NT2/D1 (cell line): ENCODE measurements at regions not wholly inside any gene's neighbourhood (a gene's known extent, or its start where the extent isn't known, plus 50 kb on each side); places are given as distances from the start of the nearest gene placed in this dataset.

Experiments used
- YY1 ChIP-seq: IDR thresholded peaks from 2 replicates; pipeline ENCODE4 v1.6.1; 2011; ENCODE audit not compliant: insufficient read length, insufficient read depth
- ZNF274 ChIP-seq: IDR thresholded peaks from 2 replicates; pipeline ENCODE4 v1.6.1; 2011; ENCODE audit warnings: mild to moderate bottlenecking, low read depth, low read length

GRCh38 chr21:35942211-35943144, 117.8 kb downstream of the SETD4 start:
- TF ChIP-seq ZNF274, result no peak
- no peak for TF ChIP-seq YY1
